H9 (cell line): ENCODE measurements at regions not wholly inside any gene's neighbourhood (a gene's known extent, or its start where the extent isn't known, plus 50 kb on each side); places are given as distances from the start of the nearest gene placed in this dataset.
A peak's percentile ranks its signal among the peaks of the same experiment; 100 is the strongest.

Source experiments
- DNase-seq: peaks from one replicate; pipeline ENCODE4 v3.0.0-alpha.2; 2017
- H2AFZ ChIP-seq: one replicate; pipeline ENCODE4 v1.6.1; 2013; ENCODE audit warnings: mild to moderate bottlenecking, low read length, control low read depth, moderate library complexity
- H2AK5ac ChIP-seq: 2 replicates; pipeline ENCODE4 v1.6.1; 2013; ENCODE audit warnings: low read length, control low read depth, mixed read lengths; ENCODE audit not compliant: insufficient read length
- H2BK120ac ChIP-seq: one replicate; pipeline ENCODE4 v1.6.1; 2013; ENCODE audit warnings: low read depth, mild to moderate bottlenecking, low read length, control low read depth, inconsistent platforms; ENCODE audit not compliant: poor library complexity, severe bottlenecking
- H2BK12ac ChIP-seq: 2 replicates; pipeline ENCODE4 v1.6.1; 2013; ENCODE audit warnings: low read length, control low read depth, mixed read lengths, low read depth; ENCODE audit not compliant: insufficient read length
- H2BK15ac ChIP-seq: 2 replicates; pipeline ENCODE4 v1.6.1; 2013; ENCODE audit warnings: low read depth, low read length, control low read depth
- H2BK20ac ChIP-seq: one replicate; pipeline ENCODE4 v1.6.1; 2013; ENCODE audit warnings: low read depth, mild to moderate bottlenecking, low read length, control low read depth, inconsistent platforms; ENCODE audit not compliant: poor library complexity, severe bottlenecking
- H2BK5ac ChIP-seq: 2 replicates; pipeline ENCODE4 v1.6.1; 2013; ENCODE audit warnings: low read length, control low read depth, mixed read lengths; ENCODE audit not compliant: insufficient read length
- H3K14ac ChIP-seq: 2 replicates; pipeline ENCODE4 v1.6.1; 2013; ENCODE audit warnings: low read length, control low read depth; ENCODE audit not compliant: insufficient read depth
- H3K18ac ChIP-seq: 2 replicates; pipeline ENCODE4 v1.6.1; 2013; ENCODE audit warnings: low read depth, mild to moderate bottlenecking, mixed read lengths, low read length, control low read depth; ENCODE audit not compliant: insufficient read length
- H3K23ac ChIP-seq: 2 replicates; pipeline ENCODE4 v1.6.1; 2013; ENCODE audit warnings: low read length, control low read depth, mixed read lengths, low read depth; ENCODE audit not compliant: insufficient read length
- H3K23me2 ChIP-seq: 2 replicates; pipeline ENCODE4 v1.6.1; 2013; ENCODE audit warnings: low read depth, mild to moderate bottlenecking, mixed read lengths, low read length, control low read depth; ENCODE audit not compliant: insufficient read length, poor library complexity, severe bottlenecking
- H3K27ac ChIP-seq: 2 replicates; pipeline ENCODE4 v1.5.1; 2013; ENCODE audit warnings: low read length, control low read depth, mixed read lengths, low read depth; ENCODE audit not compliant: insufficient read length
- H3K27me3 ChIP-seq: 2 replicates; pipeline ENCODE4 v1.6.1; 2013; ENCODE audit warnings: low read length, control low read depth, inconsistent platforms; ENCODE audit not compliant: insufficient read depth
- H3K4ac ChIP-seq: 2 replicates; pipeline ENCODE4 v1.6.1; 2013; ENCODE audit warnings: low read depth, mild to moderate bottlenecking, control low read depth, inconsistent platforms, low read length, moderate library complexity
- H3K4me1 ChIP-seq: 2 replicates; pipeline ENCODE4 v1.6.1; 2013; ENCODE audit warnings: low read length, control low read depth, inconsistent platforms; ENCODE audit not compliant: insufficient read depth
- H3K4me2 ChIP-seq: 2 replicates; pipeline ENCODE4 v1.6.1; 2013; ENCODE audit warnings: low read length, control low read depth, mixed read lengths; ENCODE audit not compliant: insufficient read length, insufficient read depth
- H3K56ac ChIP-seq: 2 replicates; pipeline ENCODE4 v1.6.1; 2013; ENCODE audit warnings: low read depth, mild to moderate bottlenecking, mixed read lengths, low read length, control low read depth; ENCODE audit not compliant: insufficient read length
- H3K79me1 ChIP-seq: 2 replicates; pipeline ENCODE4 v1.6.1; 2013; ENCODE audit warnings: low read depth, mild to moderate bottlenecking, moderate library complexity, low read length, control low read depth, inconsistent platforms; ENCODE audit not compliant: insufficient read depth, poor library complexity, severe bottlenecking
- H3K79me2 ChIP-seq: 2 replicates; pipeline ENCODE4 v1.6.1; 2013; ENCODE audit warnings: low read length, control low read depth, inconsistent platforms; ENCODE audit not compliant: insufficient read depth
- H3K9ac ChIP-seq: 2 replicates; pipeline ENCODE4 v1.6.1; 2013; ENCODE audit warnings: low read length, control low read depth, mixed read lengths; ENCODE audit not compliant: insufficient read length; ENCODE audit errors: extremely low read depth
- H3K9me3 ChIP-seq: one replicate; pipeline ENCODE4 v1.6.1; 2013; ENCODE audit warnings: low read depth, low read length, inconsistent platforms; ENCODE audit not compliant: control insufficient read depth
- H3T11ph ChIP-seq: one replicate; pipeline ENCODE4 v1.6.1; 2013; ENCODE audit warnings: mild to moderate bottlenecking, low read length, control low read depth, inconsistent platforms
- H4K20me1 ChIP-seq: one replicate; pipeline ENCODE4 v1.6.1; 2013; ENCODE audit not compliant: control insufficient read depth, insufficient read length, insufficient read depth
- H4K5ac ChIP-seq: 2 replicates; pipeline ENCODE4 v1.6.1; 2013; ENCODE audit warnings: low read depth, mild to moderate bottlenecking, mixed read lengths, low read length, control low read depth; ENCODE audit not compliant: insufficient read length
- H4K8ac ChIP-seq: replicated peaks from 2 replicates; pipeline ENCODE4 v1.6.1; 2013; ENCODE audit warnings: low read length, control low read depth, mixed read lengths, low read depth; ENCODE audit not compliant: insufficient read length
- H4K91ac ChIP-seq: 2 replicates; pipeline ENCODE4 v1.6.1; 2013; ENCODE audit warnings: low read depth, mild to moderate bottlenecking, moderate library complexity, mixed read lengths, low read length, control low read depth; ENCODE audit not compliant: insufficient read length
- H3K27ac Mint-ChIP-seq, 3 experiments: 2 replicates in 2 of 3; 3 replicates in 1 of 3; pipeline ENCODE4 v1.8.0; 2020 to 2021; ENCODE audit warnings: mixed read lengths in 3 of 3, mild to moderate bottlenecking in 1 of 3, moderate library complexity in 1 of 3
- H3K27me3 Mint-ChIP-seq: 2 replicates; pipeline ENCODE4 v1.8.0; 2021; ENCODE audit warnings: low read depth, mild to moderate bottlenecking, moderate library complexity, mixed read lengths
- H3K36me3 Mint-ChIP-seq, 3 experiments: 2 replicates in 2 of 3; 3 replicates in 1 of 3; pipeline ENCODE4 v1.8.0; 2020 to 2021; ENCODE audit warnings: low read depth in 3 of 3, mixed read lengths in 3 of 3; ENCODE audit not compliant: insufficient read depth in 1 of 3
- H3K4me1 Mint-ChIP-seq, 2 experiments: 2 replicates each; pipeline ENCODE4 v1.8.0; 2020; ENCODE audit warnings: mixed read lengths in 2 of 2
- H3K4me3 Mint-ChIP-seq, 2 experiments: 2 replicates in 1 of 2; 3 replicates in 1 of 2; pipeline ENCODE4 v1.8.0; 2020 to 2021; ENCODE audit warnings: mild to moderate bottlenecking in 2 of 2, mixed read lengths in 2 of 2, moderate library complexity in 1 of 2
- H3K9me3 Mint-ChIP-seq, 2 experiments: 2 replicates in 1 of 2; 3 replicates in 1 of 2; pipeline ENCODE4 v1.8.0; 2020; ENCODE audit warnings: mild to moderate bottlenecking in 2 of 2, mixed read lengths in 2 of 2, moderate library complexity in 1 of 2
- CTCF ChIP-seq: fragments of 200-600 bp; sonication (generic); conservative IDR thresholded peaks from 3 replicates; pipeline ENCODE4 v1.8.0; 2021; ENCODE audit warnings: antibody characterized with exemption, mild to moderate bottlenecking
- WGBS: extraction: QIAGEN DNeasy Blood & Tissue Kit; methylation state at CpG from one replicate; pipeline ENCODE4 v1.1.7; 2013; ENCODE audit warnings: missing lambda C conversion rate, low lambda C conversion rate, mixed read lengths; ENCODE audit not compliant: insufficient read length; ENCODE audit errors: extremely low coverage; 5-methylcytosine and 5-hydroxymethylcytosine counted together

DNA sequence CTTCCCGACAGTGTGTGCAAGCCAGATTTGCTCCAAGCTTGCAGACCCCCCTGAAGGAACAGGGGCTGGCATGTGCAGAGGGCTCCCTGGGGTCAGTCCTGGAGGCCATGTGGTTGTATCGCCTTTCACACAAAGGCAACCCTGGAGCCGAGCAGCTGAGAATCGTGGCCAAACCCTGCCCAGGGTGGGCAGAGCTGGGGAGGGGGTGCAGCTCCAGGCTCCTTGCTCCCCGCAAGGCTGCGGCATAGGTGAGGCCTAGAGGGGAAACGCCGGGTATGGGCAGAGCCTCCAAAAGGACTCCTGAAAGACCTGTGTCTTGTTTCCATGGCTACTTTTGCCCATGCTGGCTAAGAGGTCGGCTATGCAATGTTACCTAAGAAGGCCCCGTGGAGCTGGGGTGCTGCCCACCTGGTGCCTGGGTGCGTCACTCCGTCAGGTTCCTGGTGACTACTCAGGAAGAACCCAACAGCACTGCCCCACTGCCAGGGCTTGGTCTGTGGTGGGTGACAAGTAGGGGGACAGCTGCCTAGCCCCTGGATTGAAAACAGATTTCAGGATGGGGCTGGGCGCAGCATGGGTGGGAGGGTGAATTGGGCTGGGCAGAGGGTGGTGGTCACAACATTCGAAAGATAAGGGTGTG lies 171.0 kb upstream of the SHH start:
- H3K23ac ChIP-seq, result no peak overlapping the region
- H3K4me3 Mint-ChIP-seq, result no peak overlapping the region
- H3T11ph ChIP-seq, result no peak overlapping the region
- H3K56ac ChIP-seq, result no peak overlapping the region
- TF ChIP-seq CTCF, result no peak
- no peak overlapping the region for H2BK20ac ChIP-seq
- no peak overlapping the region for H2AK5ac ChIP-seq
- H3K9ac ChIP-seq, result no peak overlapping the region
- no peak overlapping the region for H4K91ac ChIP-seq
- no peaks in the 10 kb centered on the region for H3K27me3 ChIP-seq
- no peak overlapping the region for H3K4me2 ChIP-seq
- no peak overlapping the region for H3K27ac Mint-ChIP-seq
- no peak overlapping the region for H3K18ac ChIP-seq
- peaks cover 26% of the 10 kb centered on the region for H3K27me3 Mint-ChIP-seq
- H2BK15ac ChIP-seq, result no peak overlapping the region
- peak; percentile 11 for DNase-seq
- no peaks in the 10 kb centered on the region for H3K4me1 ChIP-seq
- no peak overlapping the region for H3K4ac ChIP-seq
- no peak overlapping the region for H3K27ac ChIP-seq
- H3K9me3 ChIP-seq, result no peaks in the 10 kb centered on the region
- H3K79me1 ChIP-seq, result no peaks in the 10 kb centered on the region
- no peak overlapping the region for H4K8ac ChIP-seq
- no peak overlapping the region for H2BK5ac ChIP-seq
- H3K4me1 Mint-ChIP-seq, result no peaks in the 10 kb centered on the region
- no peak overlapping the region for H2BK120ac ChIP-seq
- no peak overlapping the region for H3K14ac ChIP-seq
- H2AFZ ChIP-seq, result no peak overlapping the region
- H3K9me3 Mint-ChIP-seq, result peaks cover 5 to 11% of the 10 kb centered on the region in 2 experiments; a peak in 4 of 5 replicates
- H3K79me2 ChIP-seq, result no peaks in the 10 kb centered on the region
- no peaks in the 10 kb centered on the region for H3K23me2 ChIP-seq
- H3K36me3 Mint-ChIP-seq, result no peaks in the 10 kb centered on the region
- H2BK12ac ChIP-seq, result no peak overlapping the region
- H4K5ac ChIP-seq, result no peak overlapping the region
- no peaks in the 10 kb centered on the region for H4K20me1 ChIP-seq
- WGBS, result no CpG with 5 or more reads among the region's 14 CpGs
